ENCODE measurements at regions not wholly inside any gene's neighbourhood (a gene's known extent, or its start where the extent isn't known, plus 50 kb on each side); places are given as distances from the start of the nearest gene placed in this dataset.
"Not testable (repeated sequence)": the region's sequence is repeated elsewhere in the genome, so short reads cannot be mapped to it uniquely, and the experiment has no call there.

DNA sequence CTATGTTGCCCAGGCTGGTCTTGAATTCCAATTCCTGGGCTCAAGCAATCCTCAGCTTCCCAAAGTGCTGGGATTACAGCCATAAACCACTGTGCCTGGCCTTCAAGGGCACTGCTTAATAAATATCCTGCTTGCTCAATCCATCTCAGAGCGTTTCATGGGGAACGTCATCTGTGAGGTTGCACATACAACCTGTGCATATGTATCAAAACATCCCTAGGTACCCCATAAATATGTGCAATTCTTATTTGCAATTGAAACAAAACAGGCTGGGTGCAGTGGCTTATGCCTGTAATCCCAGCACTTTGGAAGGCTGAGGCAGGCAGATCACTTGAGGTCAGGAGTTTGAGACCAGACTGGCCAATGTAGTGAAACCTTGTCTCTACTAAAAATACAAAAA lies 133.8 kb upstream of the TRIM73 start:
- TF ChIP-seq CTCF (IDR thresholded peaks at IDR 0.05); RAD21 (conservative IDR thresholded peaks at IDR 0.05 in 1 of 2, IDR thresholded peaks at IDR 0.05 in 1 of 2); CHD2 (IDR thresholded peaks at IDR 0.05; ENCODE audit: low read length, partially characterized antibody); POLR2A (IDR thresholded peaks at IDR 0.05; ENCODE audit: low read length); RARB (CRISPR knock-in tag; IDR thresholded peaks at IDR 0.05): not testable (repeated sequence)

Measured in A549 (cell line).